HG03565 (cell line): ENCODE measurements at regions not wholly inside any gene's neighbourhood (a gene's known extent, or its start where the extent isn't known, plus 50 kb on each side); places are given as distances from the start of the nearest gene placed in this dataset.
"Not testable (repeated sequence)": the region's sequence is repeated elsewhere in the genome, so short reads cannot be mapped to it uniquely, and the experiment has no call there.

Experiments
- ATAC-seq: cut with Tn5 transposase; IDR thresholded peaks from one replicate; pipeline ENCODE4 v1.9.1; 2021; ENCODE audit warnings: mild to moderate bottlenecking, moderate library complexity; ENCODE audit not compliant: unreplicated experiment

DNA sequence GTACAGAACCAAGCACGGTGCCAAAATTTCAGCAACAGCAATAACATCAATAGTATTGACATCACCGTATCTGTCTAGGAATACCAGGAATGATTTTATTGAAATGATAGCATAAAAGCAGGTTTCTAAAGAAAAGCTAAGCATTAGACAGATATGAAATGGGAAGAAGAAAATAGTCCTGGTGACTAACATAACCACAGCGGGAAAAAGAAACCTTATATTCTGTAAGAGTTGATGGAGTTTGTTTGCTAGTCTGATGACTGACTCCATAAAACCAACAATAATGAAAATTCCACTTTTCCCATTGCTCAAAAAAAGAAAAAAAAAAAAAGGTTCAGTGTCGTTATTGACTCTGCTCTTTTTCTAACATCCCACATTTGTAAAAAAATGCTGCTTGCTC is 668.3 kb downstream of the IPMK start:
- ATAC-seq: no peak

DNA sequence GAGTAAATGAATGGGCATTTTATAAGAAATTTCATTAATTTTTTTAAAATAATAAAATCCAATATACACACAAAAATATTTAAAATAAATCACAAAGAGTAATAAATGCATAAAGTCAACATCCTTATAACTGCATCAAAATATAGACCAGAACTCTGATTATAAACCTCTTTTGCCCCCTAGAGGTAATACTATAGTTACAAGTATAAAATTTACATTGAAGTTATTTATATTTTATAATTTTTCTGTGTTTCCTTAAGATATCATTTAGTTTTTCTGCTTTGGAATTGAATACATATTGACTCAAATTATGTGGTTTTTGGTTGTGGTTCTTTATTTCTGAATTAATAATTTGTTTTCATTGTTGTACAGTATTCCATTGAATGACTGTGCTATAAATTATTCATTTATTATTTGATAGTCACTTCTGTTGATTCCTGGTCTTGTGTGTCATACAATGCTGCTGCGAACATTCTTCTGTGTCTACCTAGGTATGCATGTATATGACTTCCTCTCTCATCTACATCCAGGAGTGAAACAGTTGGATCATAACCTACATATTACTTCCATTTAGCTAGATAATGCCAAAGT is 673.6 kb downstream of the IPMK start:
- ATAC-seq: no peak

DNA sequence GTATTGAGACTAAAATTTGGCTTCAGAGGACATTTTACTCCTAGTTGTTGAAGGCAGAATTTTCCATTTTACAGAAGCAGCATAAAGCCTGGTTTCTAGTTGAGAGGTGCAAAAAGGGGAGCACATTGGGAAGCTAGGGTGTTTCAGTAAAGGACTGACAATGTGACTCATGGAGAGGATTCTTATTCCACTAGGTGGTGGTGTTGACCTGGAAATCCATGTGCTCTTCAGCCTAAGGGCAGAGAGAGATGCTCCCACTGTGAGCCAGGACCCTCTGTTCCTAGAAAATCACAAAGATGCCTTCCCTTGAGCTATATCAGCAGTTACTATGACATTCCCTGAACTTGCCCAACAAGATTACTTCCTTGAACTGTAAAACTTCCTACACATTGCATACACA is 687.8 kb downstream of the IPMK start:
- peak; percentile 46 for ATAC-seq

DNA sequence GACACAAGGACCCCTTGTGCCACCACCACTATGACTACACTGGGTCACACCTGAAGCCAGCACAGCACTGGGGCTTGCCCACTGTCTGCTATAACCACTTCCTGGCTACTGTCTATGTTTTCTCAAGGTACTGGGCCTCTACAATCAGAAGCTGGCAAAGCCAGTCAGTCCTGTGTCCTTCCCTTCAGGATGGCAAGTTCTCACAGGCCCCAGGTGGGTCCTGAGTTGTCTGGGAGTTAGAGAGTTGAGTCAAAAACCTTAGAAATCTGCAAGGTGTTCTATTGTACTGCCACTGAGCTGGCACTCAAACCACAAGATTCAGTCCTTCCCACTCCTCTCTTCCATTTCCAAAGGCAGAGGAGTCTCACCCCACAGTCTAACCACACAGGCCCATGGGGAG is 705.5 kb downstream of the IPMK start:
- no peak for ATAC-seq

DNA sequence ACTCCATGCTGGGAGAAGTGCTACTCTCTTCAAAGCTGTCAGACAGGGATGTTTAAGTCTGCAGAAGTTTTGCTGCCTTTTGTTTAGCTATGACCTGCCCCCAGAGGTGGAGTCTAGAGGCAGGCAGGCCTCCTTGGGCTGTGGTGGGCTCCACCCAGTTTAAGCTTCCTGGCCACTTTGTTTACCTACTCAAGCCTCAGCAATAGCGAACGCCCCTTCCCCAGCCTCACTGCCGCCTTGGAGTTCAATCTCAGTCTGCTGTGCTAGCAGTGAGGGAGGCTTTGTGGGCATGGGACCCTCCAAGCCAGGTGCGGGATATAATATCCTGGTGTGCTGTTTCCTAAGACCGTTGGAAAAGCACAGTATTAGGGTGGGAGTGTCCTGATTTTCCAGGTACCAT is 715.9 kb downstream of the IPMK start:
- not testable (repeated sequence) for ATAC-seq

DNA sequence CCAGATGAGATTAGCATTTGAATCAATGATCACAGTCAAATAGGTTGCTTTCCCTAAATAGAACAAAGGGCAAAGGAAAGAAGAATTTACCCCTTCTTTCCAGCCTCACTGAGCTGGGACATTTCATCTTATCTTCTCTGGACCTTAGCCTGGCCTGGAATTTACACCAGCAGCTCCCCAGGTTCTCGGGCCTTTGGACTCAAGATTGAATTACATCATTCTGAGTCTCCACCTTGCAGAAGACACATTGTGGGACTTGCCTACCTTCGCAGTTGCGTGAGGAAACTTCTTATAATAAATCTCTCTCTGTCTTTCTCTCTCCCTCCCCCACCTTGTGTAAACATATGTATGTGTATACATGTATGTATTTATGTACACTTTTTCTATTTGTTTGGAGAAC is 732.4 kb downstream of the IPMK start:
- ATAC-seq: no peak

DNA sequence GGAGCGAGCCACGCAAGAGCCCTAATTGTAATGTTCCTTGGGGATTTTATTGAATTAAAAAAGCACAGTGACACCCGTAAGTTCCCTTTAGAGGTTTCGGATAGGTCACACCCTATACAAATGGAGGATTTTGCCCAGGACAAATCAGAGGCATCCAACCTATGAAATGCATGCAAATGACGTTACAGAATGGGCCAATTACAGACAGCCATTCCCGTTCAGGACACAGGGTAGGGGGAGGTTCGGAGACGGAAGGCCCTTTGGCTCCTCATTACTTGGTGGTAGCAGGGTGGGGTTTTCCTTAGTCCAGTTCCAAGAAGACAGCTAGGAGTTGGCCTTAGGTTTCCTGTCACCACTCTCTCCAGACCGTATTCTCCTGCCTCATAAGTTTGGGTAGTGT is 754.1 kb downstream of the IPMK start:
- ATAC-seq: no peak

DNA sequence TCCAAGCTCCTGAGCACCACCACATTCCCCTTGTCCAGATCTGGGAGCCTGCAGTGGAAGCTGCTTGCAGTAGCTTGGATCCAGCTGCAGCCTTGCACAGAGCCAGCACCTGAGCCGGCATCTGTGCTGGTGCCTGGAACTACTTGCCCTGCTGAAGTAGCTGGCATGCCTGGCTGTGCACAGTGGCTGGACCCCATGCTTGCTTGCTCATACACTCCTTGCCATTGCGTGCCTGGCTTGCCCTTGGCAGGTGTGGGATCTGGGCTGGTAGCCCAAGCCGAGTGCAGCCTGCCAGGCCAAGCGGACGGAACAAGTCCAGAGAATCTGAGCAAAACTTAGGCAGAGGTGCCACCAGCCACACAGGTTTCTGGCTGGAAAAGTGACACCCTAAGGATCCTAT is 759.9 kb downstream of the IPMK start:
- ATAC-seq: no peak

DNA sequence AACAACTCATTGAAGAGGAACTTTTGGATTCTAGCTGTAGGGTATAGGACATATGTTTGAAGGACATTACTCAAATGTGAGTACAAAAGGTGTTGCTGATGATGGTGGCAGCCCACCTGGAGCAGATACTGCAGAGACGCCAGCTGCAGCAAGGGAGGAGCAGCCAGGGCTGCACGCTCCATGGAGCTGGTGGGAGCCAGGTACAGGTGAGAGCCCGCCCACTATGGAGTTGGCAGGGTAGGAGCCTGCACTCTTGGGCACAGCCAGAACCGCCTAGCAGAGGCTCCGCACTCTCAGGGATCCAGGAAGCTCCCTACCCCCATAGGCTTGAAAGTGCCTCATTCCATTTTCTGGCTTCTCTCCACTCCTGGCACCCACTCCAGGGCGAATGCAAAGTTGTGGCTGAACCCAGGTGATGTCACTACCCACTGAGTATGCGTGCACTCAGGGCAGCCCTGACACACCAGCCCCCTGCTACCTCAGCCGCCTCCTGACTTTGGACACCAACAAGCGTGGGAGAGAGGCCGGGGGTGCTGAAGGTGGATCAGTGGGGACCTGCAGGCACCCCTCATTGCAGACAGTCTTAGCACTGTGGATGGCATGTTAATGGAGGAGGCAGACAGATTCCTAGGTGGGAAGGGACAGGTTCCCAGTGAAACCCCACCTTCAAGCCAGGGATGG is 761.1 kb downstream of the IPMK start:
- ATAC-seq: no peak

DNA sequence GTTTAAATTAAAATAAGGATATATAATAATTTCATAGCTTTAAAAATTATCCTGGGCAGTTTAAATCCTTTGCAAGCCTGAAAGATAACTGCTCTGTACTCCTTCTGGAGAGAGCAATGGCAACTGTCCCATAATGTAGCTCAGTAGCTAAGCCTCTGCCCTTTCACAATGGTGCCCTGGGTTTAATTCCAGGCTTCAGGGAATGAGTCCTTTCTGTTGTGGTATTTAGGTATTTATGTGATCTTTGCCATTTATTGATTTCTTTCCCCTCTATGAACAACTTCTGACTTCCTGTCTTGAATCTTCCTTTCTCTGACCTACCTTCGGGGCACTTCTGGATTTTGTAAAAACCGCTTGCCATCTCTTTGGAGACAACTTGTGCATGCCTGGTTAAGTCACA is 773.2 kb downstream of the IPMK start:
- no peak for ATAC-seq

DNA sequence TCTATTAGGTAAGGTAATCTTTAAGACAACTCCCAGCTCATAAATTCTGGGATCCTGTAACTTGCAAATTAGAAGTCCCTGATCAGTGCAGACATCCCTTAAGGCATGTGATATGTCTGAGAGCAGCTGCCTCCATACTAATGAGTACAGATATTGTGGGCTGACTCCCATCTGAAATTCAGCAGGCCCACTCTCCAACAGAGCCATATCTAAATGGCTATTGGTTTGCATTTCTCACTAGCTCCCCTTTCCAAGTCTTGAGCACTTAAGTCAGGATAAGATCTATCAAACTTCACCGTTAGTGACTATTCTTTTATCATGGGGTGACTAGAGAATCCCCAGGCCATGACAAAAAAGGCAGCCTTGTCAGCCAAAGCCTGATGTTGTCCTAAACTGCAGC is 785.4 kb downstream of the IPMK start:
- ATAC-seq: no peak

DNA sequence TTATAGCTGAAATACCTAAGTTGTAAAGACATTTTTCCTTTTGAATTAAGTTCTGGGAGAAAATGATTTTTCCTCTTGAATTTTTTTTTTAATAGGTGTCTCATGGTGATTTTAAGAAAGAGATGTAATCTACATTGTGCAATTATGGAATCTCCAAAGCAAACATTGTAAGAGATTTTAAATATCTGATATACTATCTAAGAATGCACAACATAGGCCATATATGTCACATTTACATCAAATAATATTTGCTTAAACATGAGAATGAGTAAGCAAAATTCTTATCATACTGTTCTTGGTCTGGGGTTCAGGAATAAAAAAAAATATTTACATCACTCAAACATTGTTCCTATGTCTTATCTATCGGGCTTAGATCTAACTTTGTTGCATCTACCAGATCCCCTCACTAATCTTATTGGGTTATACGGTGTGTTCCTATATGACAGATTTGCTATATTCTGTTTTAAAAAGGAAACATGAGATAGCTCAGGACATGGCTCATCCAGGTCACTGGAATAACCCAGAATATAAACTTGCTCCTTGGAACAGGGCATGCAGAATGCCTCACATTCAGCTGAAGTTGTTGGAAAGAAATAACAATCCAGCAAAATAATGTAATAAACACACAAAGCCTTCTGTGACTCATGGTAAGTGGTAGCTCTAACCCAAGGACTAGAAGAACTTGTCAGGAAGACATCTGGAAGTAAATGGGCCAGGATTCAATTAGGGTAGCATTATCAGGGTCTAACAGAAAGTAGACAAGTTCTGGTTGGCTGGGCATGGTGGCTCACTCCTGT is 794.7 kb downstream of the IPMK start:
- ATAC-seq: no peak

DNA sequence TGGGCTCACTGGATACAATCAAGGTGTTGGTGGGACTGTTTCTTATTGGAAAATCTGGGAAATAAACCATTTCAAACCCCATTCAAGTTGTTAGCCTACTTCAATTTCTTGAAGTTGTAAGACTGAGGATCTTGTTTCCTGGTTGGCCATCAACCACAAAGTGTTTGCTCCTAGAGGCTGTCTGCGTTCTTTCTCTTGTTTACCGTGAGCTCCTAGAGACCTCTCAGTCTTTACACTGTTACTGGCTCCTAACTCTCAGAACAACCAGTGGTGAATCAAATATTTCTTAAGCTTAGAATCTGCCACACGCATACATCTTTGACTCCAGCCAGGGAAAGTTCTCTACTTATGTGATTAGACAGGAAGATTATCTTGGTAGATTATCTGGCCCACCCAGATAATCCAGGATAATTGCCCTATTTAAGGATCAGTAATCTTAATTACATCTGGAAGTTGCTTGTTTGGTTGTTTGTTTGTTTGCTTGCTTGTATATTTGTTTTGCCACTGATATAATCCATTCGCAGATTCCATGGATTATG is 798.7 kb downstream of the IPMK start:
- ATAC-seq: no peak

DNA sequence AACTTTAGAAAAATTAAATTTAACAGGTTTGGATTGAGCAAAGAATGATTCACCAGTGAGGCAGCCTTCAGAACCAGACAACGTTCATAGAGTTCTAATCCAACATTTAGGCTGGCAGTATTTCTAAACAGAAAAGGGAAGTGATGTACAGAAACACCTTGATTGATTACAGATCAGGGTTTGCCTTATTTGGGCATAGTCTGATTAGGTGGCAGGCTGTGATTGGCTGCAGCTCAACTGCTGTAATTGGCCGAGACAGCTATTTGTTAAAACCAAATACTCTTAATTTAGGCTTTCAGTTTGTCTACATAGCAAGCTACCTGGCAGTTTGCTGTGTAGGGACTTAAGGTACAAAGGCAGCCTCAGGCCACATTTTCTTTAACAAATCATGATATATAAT is 802.5 kb downstream of the IPMK start:
- no peak for ATAC-seq

DNA sequence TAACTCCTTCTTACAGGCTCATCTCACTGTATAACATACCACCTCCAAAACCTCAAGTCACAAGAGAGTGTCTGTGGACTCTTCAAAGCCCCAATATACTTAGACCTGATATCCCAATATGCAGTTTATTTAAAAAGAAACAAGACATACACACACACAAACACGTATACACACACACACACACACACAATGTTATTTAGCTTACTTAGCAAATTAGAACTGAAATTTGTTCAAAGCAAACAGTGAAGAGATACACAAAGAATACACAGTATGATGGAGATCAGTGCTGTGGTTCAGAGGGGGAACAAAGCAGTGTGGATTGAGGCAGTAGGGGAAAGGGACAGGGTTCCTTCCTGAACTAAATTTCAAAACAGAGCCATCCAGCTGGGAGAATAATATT is 807.2 kb downstream of the IPMK start:
- no peak for ATAC-seq

DNA sequence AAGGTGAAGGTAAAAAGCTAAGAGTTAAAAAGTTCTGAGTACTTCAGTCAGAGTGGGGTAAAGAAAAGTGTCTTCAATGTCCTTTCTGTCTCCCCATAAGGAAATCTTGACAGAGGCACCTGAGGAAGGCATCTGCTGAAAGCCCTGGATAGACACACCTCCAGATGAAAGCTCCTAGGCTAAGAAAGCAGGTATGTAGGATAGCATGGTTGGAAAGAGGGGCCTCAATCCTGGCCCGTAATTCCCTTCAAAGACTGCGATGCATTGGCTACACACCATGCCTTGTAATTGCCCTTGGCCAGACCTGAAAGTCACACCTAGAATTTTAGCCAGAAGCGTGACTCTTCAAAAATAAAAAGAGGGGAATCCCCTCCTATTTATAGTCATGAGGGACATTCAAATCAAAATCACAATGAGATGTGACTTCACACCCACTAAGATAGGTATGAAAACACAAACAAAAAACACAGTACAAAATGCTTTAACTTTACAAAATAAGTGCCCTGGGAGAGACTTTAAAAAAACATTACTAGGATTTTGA is 809.7 kb downstream of the IPMK start:
- ATAC-seq: no peak

DNA sequence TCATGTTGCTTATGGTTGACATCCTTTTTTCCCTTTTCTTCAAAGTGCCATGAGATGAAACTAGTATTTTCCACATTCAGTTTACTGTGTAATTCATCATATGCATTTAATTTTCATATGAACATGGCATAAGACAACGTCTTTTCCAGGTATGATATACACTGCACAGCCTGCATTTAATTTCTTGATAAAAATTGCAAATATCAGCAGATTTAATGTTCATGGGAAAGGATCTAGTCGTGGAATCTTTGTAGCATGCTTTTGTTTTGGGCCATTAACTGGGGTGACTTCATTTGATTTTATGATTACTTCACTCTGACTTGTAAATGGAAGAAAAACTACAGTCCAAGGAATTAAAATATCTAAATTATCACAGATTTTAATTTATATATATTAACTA is 837.3 kb downstream of the IPMK start:
- no peak for ATAC-seq

DNA sequence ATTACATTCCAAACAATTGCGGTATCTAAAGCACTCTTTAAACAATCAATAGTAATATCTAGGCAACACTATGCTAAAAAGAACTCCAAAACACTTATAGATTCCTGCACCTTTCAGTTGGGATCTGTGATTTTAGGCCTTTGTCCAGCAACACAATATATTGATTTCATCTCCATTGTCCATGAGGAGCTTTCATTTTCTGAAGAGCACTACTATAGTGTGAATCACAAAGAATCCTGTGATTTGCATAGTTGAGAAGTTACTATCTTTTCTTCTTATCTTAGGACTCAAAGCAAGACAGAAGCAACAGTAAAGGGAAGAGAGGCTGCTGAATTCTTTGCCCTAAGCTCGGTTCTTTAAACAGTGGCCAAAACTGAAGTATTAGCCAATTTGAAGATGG is 846.8 kb downstream of the IPMK start:
- no peak for ATAC-seq

DNA sequence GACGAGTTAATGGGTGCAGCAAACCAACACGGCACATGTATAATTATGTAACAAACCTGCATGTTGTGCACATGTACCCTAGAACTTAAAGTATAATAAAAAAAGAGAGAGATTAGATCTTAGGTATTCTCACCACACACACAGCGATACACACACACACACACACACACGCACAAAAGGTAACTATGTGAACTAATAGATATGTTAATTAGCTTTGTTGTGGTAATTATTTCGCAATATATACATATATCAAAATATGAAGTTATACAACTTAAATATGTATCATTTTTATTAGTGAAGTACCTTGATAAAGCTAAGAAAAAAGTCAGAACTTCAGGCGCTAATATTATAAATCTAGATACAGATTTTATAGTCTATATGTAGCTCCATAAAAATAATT is 849.2 kb downstream of the IPMK start:
- ATAC-seq: no peak

DNA sequence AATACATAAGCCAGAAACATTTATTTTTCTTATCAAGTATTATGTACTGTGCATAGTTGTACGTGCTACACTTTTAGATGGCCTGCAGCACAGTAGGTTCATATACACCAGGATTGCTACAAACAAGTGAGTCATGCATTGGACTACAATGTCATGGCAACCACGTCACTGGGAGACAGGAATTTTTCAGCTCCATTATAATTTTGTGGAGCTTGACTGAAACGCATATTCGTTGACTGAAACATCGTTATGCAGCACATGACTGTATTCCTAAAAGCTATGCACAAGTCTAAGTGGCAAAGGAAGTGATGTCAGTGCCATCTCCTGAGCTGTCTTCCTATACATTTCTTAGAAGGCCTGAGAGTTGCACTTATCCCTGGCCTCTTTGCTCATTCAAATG is 871.8 kb downstream of the IPMK start:
- no peak for ATAC-seq

DNA sequence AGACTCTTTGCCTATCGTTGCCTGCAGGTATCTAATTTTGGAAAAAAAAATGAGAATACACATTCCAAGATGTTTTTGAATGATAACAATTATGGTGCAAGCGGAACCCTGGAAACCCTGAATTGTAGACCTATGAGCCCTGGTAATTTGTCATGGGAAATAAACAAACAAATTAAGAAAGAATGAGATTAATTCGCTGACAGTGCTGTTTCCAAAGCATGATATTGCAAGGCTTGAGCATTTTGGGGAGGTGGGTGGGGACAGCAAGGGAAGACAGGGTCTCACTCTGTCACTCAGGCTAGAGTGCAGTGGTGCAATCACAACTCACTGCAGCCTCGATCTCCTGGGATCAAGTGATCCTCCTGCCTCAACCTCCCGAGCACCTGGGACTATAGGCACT is 900.3 kb downstream of the IPMK start:
- no peak for ATAC-seq

DNA sequence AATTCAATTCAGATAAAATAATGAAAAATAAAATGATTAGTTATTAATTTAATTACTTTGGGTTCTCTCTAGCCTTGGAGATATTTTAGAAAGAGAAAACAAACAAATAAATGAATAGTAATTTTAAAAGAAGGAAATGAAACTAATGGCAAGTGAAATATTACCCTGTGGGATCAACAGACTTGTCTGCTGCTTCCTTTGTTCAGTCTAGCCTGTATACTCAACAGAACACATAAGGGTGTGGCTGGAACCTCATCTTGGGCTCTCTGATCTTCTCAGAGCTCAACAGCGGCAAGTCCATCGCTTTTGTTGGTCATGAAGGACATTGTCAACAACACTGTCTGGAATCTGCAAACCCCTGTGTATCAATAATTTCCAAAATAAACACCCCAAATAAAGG is 904.9 kb downstream of the IPMK start:
- no peak for ATAC-seq
